DOHH2 (cell line): ENCODE measurements at regions not wholly inside any gene's neighbourhood (a gene's known extent, or its start where the extent isn't known, plus 50 kb on each side); places are given as distances from the start of the nearest gene placed in this dataset.
"Not testable (repeated sequence)": the region's sequence is repeated elsewhere in the genome, so short reads cannot be mapped to it uniquely, and the experiment has no call there.

Experiments
- H3F3A ChIP-seq: fragments of 200-600 bp; sonication (generic), shearing (Covaris generic); 2 replicates; pipeline ENCODE4 v1.6.0; 2016; ENCODE audit warnings: antibody characterized with exemption, mild to moderate bottlenecking; ENCODE audit not compliant: control insufficient read depth, insufficient read depth
- H3K27ac ChIP-seq: fragments of 200-600 bp; sonication (generic); 2 replicates; pipeline ENCODE4 v1.5.1; 2014; ENCODE audit warnings: low read depth, mild to moderate bottlenecking, low read length, moderate library complexity
- H3K27me3 ChIP-seq: fragments of 200-600 bp; sonication (generic); 2 replicates; pipeline ENCODE4 v1.6.1; 2014; ENCODE audit warnings: mild to moderate bottlenecking, low read length, mixed read lengths; ENCODE audit not compliant: control insufficient read depth
- H3K36me3 ChIP-seq: fragments of 200-600 bp; sonication (generic); 2 replicates; pipeline ENCODE4 v1.6.1; 2014; ENCODE audit warnings: mild to moderate bottlenecking, low read length, moderate library complexity, mixed read lengths; ENCODE audit not compliant: control insufficient read depth
- H3K4me1 ChIP-seq: fragments of 200-600 bp; sonication (generic); 2 replicates; pipeline ENCODE4 v1.6.1; 2014; ENCODE audit warnings: mild to moderate bottlenecking, low read length, mixed read lengths; ENCODE audit not compliant: control insufficient read depth
- H3K4me2 ChIP-seq: fragments of 200-600 bp; sonication (generic); 2 replicates; pipeline ENCODE4 v1.6.0; 2014; ENCODE audit warnings: mild to moderate bottlenecking, low read length, moderate library complexity
- H3K4me3 ChIP-seq: fragments of 200-600 bp; sonication (generic); 2 replicates; pipeline ENCODE4 v1.5.1; 2014; ENCODE audit warnings: mild to moderate bottlenecking, low read length, mixed read lengths
- H3K79me2 ChIP-seq: fragments of 200-600 bp; sonication (generic); 2 replicates; pipeline ENCODE4 v1.6.1; 2014; ENCODE audit warnings: mild to moderate bottlenecking, low read length, mixed read lengths; ENCODE audit not compliant: control insufficient read depth
- H3K9me2 ChIP-seq: fragments of 200-600 bp; sonication (generic); replicated peaks from 2 replicates; pipeline ENCODE4 v1.6.1; 2014; ENCODE audit warnings: mild to moderate bottlenecking, low read length, mixed read lengths; ENCODE audit not compliant: control insufficient read depth
- H3K9me3 ChIP-seq: fragments of 200-600 bp; sonication (generic); 2 replicates; pipeline ENCODE4 v1.6.1; 2014; ENCODE audit warnings: antibody characterized with exemption, low read length, mixed read lengths; ENCODE audit not compliant: control insufficient read depth, insufficient read depth
- H4K20me1 ChIP-seq: fragments of 200-600 bp; sonication (generic); 2 replicates; pipeline ENCODE4 v1.6.0; 2014; ENCODE audit warnings: low read depth, mild to moderate bottlenecking, antibody characterized with exemption, low read length, moderate library complexity; ENCODE audit not compliant: control insufficient read depth, insufficient read depth
- EZH2phosphoT487 ChIP-seq: fragments of 200-600 bp; sonication (generic); IDR thresholded peaks from 2 replicates; pipeline ENCODE4 v1.6.1; 2017; ENCODE audit warnings: borderline replicate concordance, mild to moderate bottlenecking, antibody characterized with exemption, low read length, moderate library complexity, mixed read lengths
- TF ChIP-seq, protein P1 (sequence below): fragments of 200-600 bp; sonication (generic); IDR thresholded peaks from one replicate; pipeline ENCODE4 v1.5.1; 2014; ENCODE audit warnings: antibody characterized with exemption, mild to moderate bottlenecking, low read depth, low read length; ENCODE audit not compliant: poor library complexity, severe bottlenecking

DNA sequence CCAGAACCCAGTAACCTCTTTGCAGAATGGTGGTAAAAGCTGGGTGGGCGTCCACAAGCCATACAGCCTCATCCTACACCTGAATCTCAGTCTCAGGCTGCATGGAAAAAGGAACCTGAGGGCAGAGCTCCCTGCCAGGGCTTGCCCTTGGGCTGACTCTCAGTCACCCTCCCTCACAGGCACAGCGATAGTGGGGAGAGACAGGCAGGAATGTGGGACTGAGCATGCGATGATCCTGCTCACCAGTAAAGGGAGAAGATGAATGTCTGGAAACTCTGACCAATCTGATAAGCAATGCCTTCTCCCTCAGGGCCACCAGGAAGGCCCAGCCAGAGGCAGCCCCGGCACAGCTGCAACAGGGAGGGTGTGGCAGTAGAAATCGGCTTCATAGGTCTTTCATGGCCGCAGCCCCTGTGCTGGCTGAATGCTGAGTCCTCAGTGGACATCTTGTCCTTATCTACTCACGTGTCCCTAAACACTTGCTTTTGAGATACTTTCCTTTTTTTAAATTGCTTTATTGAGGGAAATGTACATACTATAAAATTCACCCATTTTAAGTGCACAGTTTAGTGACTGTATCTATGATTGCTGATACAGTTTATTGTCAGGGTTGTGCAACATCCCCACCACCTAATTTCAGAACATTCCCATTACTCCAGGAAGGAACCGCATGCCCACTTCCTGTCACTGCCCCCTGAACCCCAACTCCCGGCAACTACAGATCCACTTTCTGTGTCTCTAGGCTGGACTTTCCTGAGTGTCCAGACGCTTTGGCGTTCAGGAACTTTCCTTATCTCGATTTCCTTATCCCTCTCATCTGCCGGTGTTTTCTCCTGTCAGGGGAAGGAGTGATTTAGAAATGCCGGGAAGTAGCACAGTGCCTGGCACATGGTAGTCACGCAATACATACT lies 258.1 kb downstream of the PCNX1 start:
- Histone ChIP-seq H3F3A (no peaks in the 10 kb centered on the region), H3K4me2 (no peak overlapping the region), H3K9me2 (no peaks in the 10 kb centered on the region), H3K36me3 (no peaks in the 10 kb centered on the region), H3K4me1 (no peaks in the 10 kb centered on the region), H3K27me3 (no peaks in the 10 kb centered on the region; the same call in 1 of the 2 replicates), H3K79me2 (no peaks in the 10 kb centered on the region), H3K27ac (no peak overlapping the region), H4K20me1 (no peaks in the 10 kb centered on the region), H3K4me3 (no peak overlapping the region), H3K9me3 (no peaks in the 10 kb centered on the region)
- TF ChIP-seq, protein P1, sequence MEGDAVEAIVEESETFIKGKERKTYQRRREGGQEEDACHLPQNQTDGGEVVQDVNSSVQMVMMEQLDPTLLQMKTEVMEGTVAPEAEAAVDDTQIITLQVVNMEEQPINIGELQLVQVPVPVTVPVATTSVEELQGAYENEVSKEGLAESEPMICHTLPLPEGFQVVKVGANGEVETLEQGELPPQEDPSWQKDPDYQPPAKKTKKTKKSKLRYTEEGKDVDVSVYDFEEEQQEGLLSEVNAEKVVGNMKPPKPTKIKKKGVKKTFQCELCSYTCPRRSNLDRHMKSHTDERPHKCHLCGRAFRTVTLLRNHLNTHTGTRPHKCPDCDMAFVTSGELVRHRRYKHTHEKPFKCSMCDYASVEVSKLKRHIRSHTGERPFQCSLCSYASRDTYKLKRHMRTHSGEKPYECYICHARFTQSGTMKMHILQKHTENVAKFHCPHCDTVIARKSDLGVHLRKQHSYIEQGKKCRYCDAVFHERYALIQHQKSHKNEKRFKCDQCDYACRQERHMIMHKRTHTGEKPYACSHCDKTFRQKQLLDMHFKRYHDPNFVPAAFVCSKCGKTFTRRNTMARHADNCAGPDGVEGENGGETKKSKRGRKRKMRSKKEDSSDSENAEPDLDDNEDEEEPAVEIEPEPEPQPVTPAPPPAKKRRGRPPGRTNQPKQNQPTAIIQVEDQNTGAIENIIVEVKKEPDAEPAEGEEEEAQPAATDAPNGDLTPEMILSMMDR = no peak
- no peak for TF ChIP-seq EZH2phosphoT487

DNA sequence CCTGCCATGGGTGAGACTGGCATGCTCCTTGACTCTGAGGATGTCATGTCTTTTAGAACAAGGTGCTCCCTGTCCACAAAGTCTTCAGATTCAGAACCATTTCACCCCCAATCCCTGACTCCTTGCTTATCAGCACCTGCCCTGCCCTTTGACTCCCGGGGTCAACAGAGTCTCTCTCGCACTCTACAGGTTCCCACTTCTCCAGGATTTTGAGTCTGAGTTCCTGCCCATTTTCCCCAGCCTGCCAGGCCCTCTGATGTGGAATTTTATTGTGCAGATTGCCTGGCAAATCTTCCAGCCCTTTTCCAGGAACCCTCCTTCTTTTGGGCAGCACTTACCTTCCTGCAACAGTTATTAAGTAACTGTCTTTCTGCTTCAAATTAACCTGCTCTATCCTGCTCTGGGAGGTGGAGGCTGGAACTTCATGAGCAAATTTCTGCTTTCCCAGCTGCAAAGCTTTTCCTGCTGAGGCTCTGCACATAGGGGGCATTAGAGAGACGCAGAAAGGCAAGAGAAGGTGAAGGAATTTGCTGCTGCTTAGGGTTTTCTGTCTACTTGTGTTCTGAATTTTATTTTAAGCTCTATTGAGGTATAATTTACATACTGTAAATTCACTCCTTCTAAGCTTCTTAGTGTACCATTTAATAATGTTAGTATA lies 259.1 kb downstream of the PCNX1 start:
- no peak overlapping the region for H3K4me3 ChIP-seq
- no peak overlapping the region for H3K27ac ChIP-seq
- no peaks in the 10 kb centered on the region for H3K36me3 ChIP-seq
- no peak for TF ChIP-seq EZH2phosphoT487
- TF ChIP-seq, protein P1 = peak; percentile 63
- no peaks in the 10 kb centered on the region for H3K79me2 ChIP-seq
- no peaks in the 10 kb centered on the region for H4K20me1 ChIP-seq
- H3F3A ChIP-seq = no peaks in the 10 kb centered on the region
- no peaks in the 10 kb centered on the region for H3K9me3 ChIP-seq
- H3K4me2 ChIP-seq = no peak overlapping the region
- no peaks in the 10 kb centered on the region; the same call in 1 of the 2 replicates for H3K27me3 ChIP-seq
- no peaks in the 10 kb centered on the region for H3K4me1 ChIP-seq
- no peaks in the 10 kb centered on the region for H3K9me2 ChIP-seq

DNA sequence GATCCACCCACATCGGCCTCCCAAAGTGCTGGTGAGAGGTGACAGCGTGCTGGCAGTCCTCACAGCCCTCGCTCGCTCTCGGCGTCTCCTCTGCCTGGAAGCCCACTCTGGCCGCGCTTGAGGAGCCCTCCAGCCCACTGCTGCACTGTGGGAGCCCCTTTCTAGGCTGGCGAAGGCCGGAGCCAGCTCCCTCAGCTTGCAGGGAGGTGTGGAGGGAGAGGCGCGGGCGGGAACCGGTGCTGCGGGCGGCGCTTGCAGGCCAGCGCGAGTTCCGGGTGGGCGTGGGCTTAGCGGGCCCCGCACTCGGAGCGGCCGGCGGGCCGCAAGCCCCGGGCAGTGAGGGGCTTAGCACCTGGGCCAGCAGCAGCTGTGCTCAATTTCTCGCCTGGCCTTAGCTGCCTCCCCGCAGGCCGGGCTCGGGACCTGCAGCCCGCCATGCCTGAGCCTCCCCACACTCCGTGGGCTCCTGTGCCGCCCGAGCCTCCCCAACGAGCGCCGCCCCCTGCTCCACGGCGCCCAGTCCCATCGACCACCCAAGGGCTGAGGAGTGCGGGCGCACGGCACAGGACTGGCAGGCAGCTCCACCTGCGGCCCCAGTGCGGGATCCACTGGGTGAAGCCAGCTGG lies 260.2 kb downstream of the PCNX1 start:
- H3F3A ChIP-seq, H3K27me3 ChIP-seq, H3K9me3 ChIP-seq, H4K20me1 ChIP-seq, H3K4me3 ChIP-seq, H3K4me2 ChIP-seq, H3K9me2 ChIP-seq, H3K27ac ChIP-seq, H3K36me3 ChIP-seq, H3K79me2 ChIP-seq, H3K4me1 ChIP-seq: not testable (repeated sequence)

DNA sequence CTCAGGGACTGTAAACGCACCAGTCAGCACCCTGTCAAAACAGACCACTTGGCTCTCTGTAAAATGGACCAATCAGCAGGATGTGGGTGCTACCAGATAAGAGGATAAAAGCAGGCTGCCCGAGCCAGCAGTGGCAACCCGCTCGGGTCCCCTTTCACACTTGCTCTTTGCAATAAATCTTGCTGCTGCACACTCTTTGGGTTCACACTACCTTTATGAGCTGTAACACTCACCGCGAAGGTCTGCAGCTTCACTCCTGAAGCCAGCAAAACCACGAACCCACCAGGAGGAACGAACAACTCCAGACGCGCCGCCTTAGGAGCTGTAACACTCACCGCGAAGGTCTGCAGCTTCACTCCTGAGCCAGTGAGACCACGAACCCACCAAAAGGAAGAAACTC lies 260.9 kb downstream of the PCNX1 start:
- H3K9me3 ChIP-seq, H3F3A ChIP-seq, H3K4me3 ChIP-seq, H3K4me2 ChIP-seq, H3K9me2 ChIP-seq, H3K27me3 ChIP-seq, H3K4me1 ChIP-seq, H3K79me2 ChIP-seq, H3K27ac ChIP-seq, H4K20me1 ChIP-seq, H3K36me3 ChIP-seq: not testable (repeated sequence)
